T-cell (primary cell): ENCODE measurements at regions not wholly inside any gene's neighbourhood (a gene's known extent, or its start where the extent isn't known, plus 50 kb on each side); places are given as distances from the start of the nearest gene placed in this dataset.

Source experiments
- ATAC-seq, 4 experiments: fragments of 200-7000 bp in 3 of 4; fragments of 150-1000 bp in 1 of 4; cut with Tn5 transposase; replicated peaks in 1 of 4; 1 replicate in 3 of 4; 2 replicates in 1 of 4; pipeline ENCODE4 v1.10.0; 2021; ENCODE audit warnings: moderate library complexity in 3 of 4, mild to moderate bottlenecking in 2 of 4, moderate number of reproducible peaks in 1 of 4
- CTCF ChIA-PET, 2 donors: fragments of 300-600 bp; sonication (Branson Sonifier 250); formaldehyde crosslinking; loops; one replicate each; lab custom pipeline; 2022; ENCODE audit warnings: antibody characterized with exemption in 2 of 2; lab: Charles Lee
- POLR2A ChIA-PET, 2 donors: fragments of 300-600 bp; sonication (Branson Sonifier 250); formaldehyde crosslinking; loops; one replicate each; lab custom pipeline; 2022; ENCODE audit warnings: antibody characterized with exemption in 2 of 2; lab: Charles Lee
- DNase-seq, 35 experiments: peaks; one replicate each; pipeline versions ENCODE4 v3.0.0 to v3.0.0-alpha.2; 2013 to 2023
- H3K27ac ChIP-seq: one replicate; pipeline ENCODE4 v1.5.1; 2013; ENCODE audit warnings: low read length
- H3K27me3 ChIP-seq, 2 experiments: replicated peaks in 1 of 2; 1 replicate in 1 of 2; 2 replicates in 1 of 2; pipeline versions ENCODE4 v1.6.1 to v1.7.0; 2013; ENCODE audit warnings: low read length in 1 of 2, mixed read lengths in 1 of 2; ENCODE audit not compliant: control insufficient read depth in 2 of 2, insufficient read depth in 2 of 2; ENCODE audit errors: extremely low read depth in 1 of 2
- H3K36me3 ChIP-seq, 2 donors: 1 replicate in 1 of 2; 2 replicates in 1 of 2; pipeline versions ENCODE4 v1.6.1 to v1.7.0; 2013; ENCODE audit warnings: low read length in 1 of 2; ENCODE audit not compliant: control insufficient read depth in 2 of 2, insufficient read depth in 1 of 2; ENCODE audit errors: extremely low read depth in 1 of 2
- H3K4me1 ChIP-seq, 2 experiments: 1 replicate in 1 of 2; 2 replicates in 1 of 2; pipeline versions ENCODE4 v1.6.1 to v1.7.0; 2013; ENCODE audit warnings: low read length in 2 of 2, mixed read lengths in 1 of 2; ENCODE audit not compliant: insufficient read depth in 2 of 2, control insufficient read depth in 1 of 2; ENCODE audit errors: extremely low read depth in 1 of 2
- H3K4me3 ChIP-seq, 2 donors: 1 replicate in 1 of 2; 2 replicates in 1 of 2; pipeline versions ENCODE4 v1.5.1 to v1.7.0; 2013; ENCODE audit warnings: mild to moderate bottlenecking in 2 of 2, low read length in 1 of 2, moderate library complexity in 1 of 2; ENCODE audit not compliant: control insufficient read depth in 1 of 2; ENCODE audit errors: extremely low read depth in 1 of 2
- H3K9me3 ChIP-seq: 2 replicates; pipeline ENCODE4 v1.7.0; 2013
- H3K27ac Mint-ChIP-seq, 2 donors: one replicate each; pipeline ENCODE4 v1.8.0; 2020 to 2021; ENCODE audit warnings: mild to moderate bottlenecking in 2 of 2, mixed read lengths in 2 of 2
- H3K27me3 Mint-ChIP-seq, 2 donors: one replicate each; pipeline ENCODE4 v1.8.0; 2021 to 2022; ENCODE audit warnings: mixed read lengths in 2 of 2
- H3K36me3 Mint-ChIP-seq: one replicate; pipeline ENCODE4 v1.8.0; 2021; ENCODE audit warnings: mixed read lengths
- H3K4me1 Mint-ChIP-seq, 3 donors: one replicate each; pipeline ENCODE4 v1.8.0; 2020 to 2022; ENCODE audit warnings: mixed read lengths in 3 of 3, mild to moderate bottlenecking in 1 of 3
- H3K4me3 Mint-ChIP-seq, 3 donors: one replicate each; pipeline ENCODE4 v1.8.0; 2020 to 2022; ENCODE audit warnings: mild to moderate bottlenecking in 3 of 3, mixed read lengths in 3 of 3, moderate library complexity in 3 of 3
- H3K9me3 Mint-ChIP-seq, 3 donors: one replicate each; pipeline ENCODE4 v1.8.0; 2020 to 2022; ENCODE audit warnings: mixed read lengths in 3 of 3
- WGBS: methylation state at CpG from one replicate; pipeline ENCODE4 v1.1.5; 2013; ENCODE audit warnings: missing lambda C conversion rate; ENCODE audit not compliant: insufficient coverage; 5-methylcytosine and 5-hydroxymethylcytosine counted together

- no CpG with 5 or more reads among the region's 2 CpGs for WGBS
- H3K9me3 Mint-ChIP-seq = peaks cover 5 to 10% (median 9%) of the 10 kb centered on the region in 3 donors
- no peaks in the 10 kb centered on the region for H3K27me3 Mint-ChIP-seq
- ChIA-PET CTCF (interaction anchor here in 1 of 2 donors (0.6 kb wide), 1 partner anchor 1147 kb away, joined by 3 read pairs; no protein-coding TSS in a partner anchor), POLR2A (no interaction called here)
- H3K27me3 ChIP-seq = no peaks in the 10 kb centered on the region
- no peaks in the 10 kb centered on the region for H3K9me3 ChIP-seq
- ATAC-seq (no peak), DNase-seq (no peak)
- H3K4me3 ChIP-seq = no peak overlapping the region
- H3K36me3 ChIP-seq = no peaks in the 10 kb centered on the region
- no peak overlapping the region for H3K4me3 Mint-ChIP-seq
- no peak overlapping the region for H3K27ac Mint-ChIP-seq
- peaks cover 0 to 18% (median 0%) of the 10 kb centered on the region in 3 donors for H3K4me1 Mint-ChIP-seq
- no peak overlapping the region for H3K27ac ChIP-seq
- H3K4me1 ChIP-seq = no peaks in the 10 kb centered on the region
- peaks cover 5% of the 10 kb centered on the region for H3K36me3 Mint-ChIP-seq
Measured at GRCh38 chr13:40409278-40409677, 257.2 kb downstream of the FOXO1 start.

GRCh38 chr13:40410315-40410714 lies 256.1 kb downstream of the FOXO1 start:
- DNase-seq (no peak), ATAC-seq (no peak)
- WGBS = 100% methylated on average over 1 of the region's 1 CpG
- Histone ChIP-seq H3K4me1 (no peaks in the 10 kb centered on the region), H3K9me3 (no peaks in the 10 kb centered on the region), H3K36me3 (no peaks in the 10 kb centered on the region), H3K27ac (no peak overlapping the region), H3K4me3 (no peak overlapping the region), H3K27me3 (no peaks in the 10 kb centered on the region)
- H3K27ac Mint-ChIP-seq = no peak overlapping the region
- no peak overlapping the region for H3K4me3 Mint-ChIP-seq
- CTCF ChIA-PET = no interaction called here
- peaks cover 0 to 12% (median 0%) of the 10 kb centered on the region in 3 donors for H3K4me1 Mint-ChIP-seq
- peaks cover 5% of the 10 kb centered on the region for H3K36me3 Mint-ChIP-seq
- H3K9me3 Mint-ChIP-seq = peaks cover 5 to 9% (median 6%) of the 10 kb centered on the region in 3 donors
- POLR2A ChIA-PET = no interaction called here
- no peaks in the 10 kb centered on the region for H3K27me3 Mint-ChIP-seq

- H3K27ac ChIP-seq = no peak overlapping the region
- H3K9me3 Mint-ChIP-seq = no peaks in the 10 kb centered on the region
- peaks cover 11 to 25% (median 19%) of the 10 kb centered on the region in 3 donors for H3K4me1 Mint-ChIP-seq
- CTCF ChIA-PET = no interaction called here
- ATAC-seq = no peak
- H3K9me3 ChIP-seq = no peaks in the 10 kb centered on the region
- no peaks in the 10 kb centered on the region for H3K36me3 ChIP-seq
- WGBS = no CpG with 5 or more reads among the region's 6 CpGs
- H3K4me3 ChIP-seq = no peak overlapping the region
- POLR2A ChIA-PET = no interaction called here
- no peaks in the 10 kb centered on the region for H3K27me3 ChIP-seq
- H3K36me3 Mint-ChIP-seq = no peaks in the 10 kb centered on the region
- no peak overlapping the region for H3K27ac Mint-ChIP-seq
- peaks cover 3 to 5% of the 10 kb centered on the region in 2 experiments for H3K4me1 ChIP-seq
- H3K4me3 Mint-ChIP-seq = no peak overlapping the region
- no peaks in the 10 kb centered on the region for H3K27me3 Mint-ChIP-seq
- DNase-seq = no peak
Measured at GRCh38 chr13:40420160-40420740, 246.2 kb downstream of the FOXO1 start.

- Histone ChIP-seq H3K9me3 (no peaks in the 10 kb centered on the region), H3K27me3 (no peaks in the 10 kb centered on the region), H3K36me3 (no peaks in the 10 kb centered on the region), H3K4me3 (no peak overlapping the region), H3K27ac (no peak overlapping the region), H3K4me1 (peaks cover 3 to 5% of the 10 kb centered on the region in 2 experiments)
- Mint-ChIP-seq H3K4me3 (no peak overlapping the region), H3K27me3 (no peaks in the 10 kb centered on the region), H3K27ac (peak overlapping the region; percentile 12 to 30), H3K36me3 (no peaks in the 10 kb centered on the region), H3K4me1 (peaks cover 11 to 25% (median 19%) of the 10 kb centered on the region in 3 donors), H3K9me3 (no peaks in the 10 kb centered on the region)
- CTCF ChIA-PET = interaction anchor here in 1 of 2 donors (0.8 kb wide), 1 partner anchor 357 kb away, joined by 3 read pairs; no protein-coding TSS in a partner anchor
- DNase-seq (no peak), ATAC-seq (peak in 2 of 4 experiments; percentile 23 to 55)
- POLR2A ChIA-PET = interaction anchor here in 1 of 2 donors (0.6 kb wide), 2 partner anchors 12 to 311 kb away, joined by 3 to 10 read pairs; no protein-coding TSS in a partner anchor
- no CpG with 5 or more reads among the region's 4 CpGs for WGBS
Measured at GRCh38 chr13:40422588-40423235, 243.7 kb downstream of the FOXO1 start.

DNA sequence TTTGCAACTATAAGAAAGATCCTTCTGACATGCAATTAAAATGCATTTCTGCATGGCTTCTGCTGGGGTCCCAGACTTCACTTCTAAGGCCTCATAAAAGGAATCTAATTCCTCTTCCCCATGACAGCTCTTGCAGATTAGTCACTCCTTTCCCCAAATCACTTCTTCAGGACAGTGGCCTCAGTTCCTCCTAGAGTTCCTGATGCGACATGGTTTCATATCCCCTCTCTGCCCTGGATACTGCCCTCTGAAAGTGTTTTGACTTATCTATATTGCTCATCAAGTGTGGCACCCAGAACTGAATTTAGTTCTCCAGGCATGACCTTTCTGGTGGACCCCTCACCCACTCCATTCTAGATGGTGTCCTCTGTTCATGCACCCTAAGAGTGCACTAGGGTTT lies 238.1 kb downstream of the FOXO1 start:
- POLR2A ChIA-PET = no interaction called here
- Histone ChIP-seq H3K27ac (no peak overlapping the region), H3K27me3 (no peaks in the 10 kb centered on the region), H3K36me3 (no peaks in the 10 kb centered on the region), H3K4me3 (no peak overlapping the region), H3K9me3 (no peaks in the 10 kb centered on the region), H3K4me1 (peaks cover 13 to 18% of the 10 kb centered on the region in 2 experiments)
- CTCF ChIA-PET = no interaction called here
- no peak overlapping the region for H3K27ac Mint-ChIP-seq
- H3K27me3 Mint-ChIP-seq = no peaks in the 10 kb centered on the region
- H3K4me1 Mint-ChIP-seq = peaks cover 27 to 31% (median 30%) of the 10 kb centered on the region in 3 donors
- H3K9me3 Mint-ChIP-seq = no peaks in the 10 kb centered on the region
- 100% methylated on average over 1 of the region's 1 CpG for WGBS
- DNase-seq (no peak), ATAC-seq (no peak)
- H3K36me3 Mint-ChIP-seq = no peaks in the 10 kb centered on the region
- no peak overlapping the region for H3K4me3 Mint-ChIP-seq

DNA sequence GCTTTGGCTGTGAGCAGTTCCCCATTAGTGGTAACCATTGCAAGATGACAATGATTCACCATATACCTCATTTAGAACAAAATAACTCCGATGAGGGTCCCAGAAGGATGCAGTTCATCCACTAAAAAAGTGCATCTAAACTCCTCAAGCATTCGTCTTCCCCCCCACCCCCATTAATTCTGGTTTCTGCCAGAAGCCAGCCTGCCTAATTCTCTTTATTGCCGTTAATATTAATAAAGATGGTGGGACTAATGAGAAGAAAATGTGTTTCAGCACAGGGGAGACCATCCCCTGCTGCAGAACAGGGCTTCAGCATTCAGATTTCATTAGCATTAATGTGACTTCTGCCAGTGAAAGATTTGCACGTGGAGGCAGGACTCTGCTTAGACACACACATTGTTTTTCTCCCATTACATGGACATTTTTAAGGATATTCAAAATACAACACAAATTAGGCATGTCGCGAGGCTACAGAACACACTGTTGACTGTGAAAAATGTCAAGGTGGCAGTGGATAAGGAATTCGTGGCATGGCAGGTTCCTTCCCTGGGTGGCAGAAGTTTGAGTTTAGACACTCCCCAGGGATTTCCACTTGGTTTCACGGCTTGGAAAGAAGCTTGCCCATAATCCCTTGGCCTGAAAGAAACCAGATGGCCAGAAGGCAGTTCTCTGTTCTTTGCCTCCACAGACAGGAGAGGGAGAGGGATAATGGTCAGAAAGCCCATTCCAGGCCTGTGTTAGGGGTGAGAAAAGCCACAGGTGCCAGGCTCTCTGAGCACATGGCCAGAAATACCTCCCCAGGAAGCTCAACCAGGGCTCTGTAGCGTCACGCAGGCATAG lies 236.5 kb downstream of the FOXO1 start:
- H3K27me3 Mint-ChIP-seq = no peaks in the 10 kb centered on the region
- peaks cover 42 to 47% (median 45%) of the 10 kb centered on the region in 3 donors for H3K4me1 Mint-ChIP-seq
- no peak overlapping the region for H3K4me3 ChIP-seq
- no peaks in the 10 kb centered on the region for H3K36me3 ChIP-seq
- H3K36me3 Mint-ChIP-seq = no peaks in the 10 kb centered on the region
- peaks cover 25 to 33% of the 10 kb centered on the region in 2 experiments for H3K4me1 ChIP-seq
- no peak overlapping the region for H3K27ac ChIP-seq
- no peak for ATAC-seq
- no peaks in the 10 kb centered on the region for H3K9me3 ChIP-seq
- H3K27ac Mint-ChIP-seq = no peak overlapping the region
- H3K27me3 ChIP-seq = no peaks in the 10 kb centered on the region
- 100% methylated on average over 2 of the region's 10 CpGs for WGBS
- POLR2A ChIA-PET = no interaction called here
- DNase-seq = peak in 1 of 35 experiments; percentile 30
- no peak overlapping the region for H3K4me3 Mint-ChIP-seq
- CTCF ChIA-PET = no interaction called here
- no peaks in the 10 kb centered on the region for H3K9me3 Mint-ChIP-seq
